Heart left ventricle (tissue), 13 donors: ENCODE measurements at regions not wholly inside any gene's neighbourhood (a gene's known extent, or its start where the extent isn't known, plus 50 kb on each side); places are given as distances from the start of the nearest gene placed in this dataset.

Source experiments
- CTCF ChIP-seq, 12 donors: fragments of 200-600 bp; sonication (generic) in 4 of 12; IDR thresholded peaks; one replicate each; pipeline versions ENCODE4 v1.5.0 to v1.8.0; 2018 to 2022; ENCODE audit warnings: antibody characterized with exemption in 12 of 12, mild to moderate bottlenecking in 5 of 12
- POLR2A ChIP-seq, 2 donors: fragments of 450-650 bp; IDR thresholded peaks; one replicate each; pipeline ENCODE4 v1.6.1; 2017; ENCODE audit warnings: antibody characterized with exemption in 2 of 2, mild to moderate bottlenecking in 2 of 2, moderate library complexity in 2 of 2
- donor health status: ischemic (EF 13 %, LVEDD 7.1; RV severe dilation, severe dysfunction).
- donor health status: DM: no; HTN: yes; CAD: no.
- donor health status: DM: no; HTN: no; CAD: no.
- donor health status: ischemic (EF 25% LVEDD 6.9; RV normal size, moderate dysfunction).
- donor health status: ischemic (EF 25% LVEDD 5.7; RV mildly dilated, moderate dysfunction).
- donor health status: ischemic (EF 35%, LVEDD 5.7; RV mildly dilated, moderate dysfunction).
- donor health status: nonischemic (EF 11% LVEDD 7.7; RV severe dilation, severe dysfunction).
- donor health status: DM: yes; HTN: yes; CAD: no.
- donor health status: PGD.
- donor health status: ischemic (EF 29% LVEDD 5.4; RV normal size, mild dysfunction).
- donor health status: nonischemic (EF 23%, LVEDD 6.1; RV moderate dilation, normal function).

GRCh38 chr5:56330167-56330566 is 97.0 kb upstream of the ANKRD55 start:
- no peak for TF ChIP-seq CTCF (IDR thresholded peaks at IDR 0.05)
- TF ChIP-seq POLR2A (IDR thresholded peaks at IDR 0.05): no peak
